Neural progenitor cell (in vitro differentiated cells): ENCODE measurements at regions not wholly inside any gene's neighbourhood (a gene's known extent, or its start where the extent isn't known, plus 50 kb on each side); places are given as distances from the start of the nearest gene placed in this dataset.

Experiments used
- DNase-seq: peaks from one replicate; pipeline ENCODE4 v3.0.0-alpha.2; 2016; ENCODE audit warnings: low spot score
- H2AFZ ChIP-seq: fragments of 200-600 bp; sonication (generic); replicated peaks from 2 replicates; pipeline ENCODE4 v1.6.1; 2016; ENCODE audit warnings: antibody characterized with exemption
- H3F3A ChIP-seq: fragments of 200-600 bp; sonication (generic); 2 replicates; pipeline ENCODE4 v1.6.1; 2016; ENCODE audit warnings: antibody characterized with exemption, low read depth
- H3K27ac ChIP-seq: fragments of 200-600 bp; sonication (generic); 2 replicates; pipeline ENCODE4 v1.5.1; 2016; ENCODE audit warnings: mild to moderate bottlenecking
- H3K27me3 ChIP-seq: fragments of 200-600 bp; sonication (generic); 2 replicates; pipeline ENCODE4 v1.6.1; 2016; ENCODE audit warnings: mild to moderate bottlenecking, moderate library complexity
- H3K36me3 ChIP-seq: fragments of 200-600 bp; sonication (generic); 2 replicates; pipeline ENCODE4 v1.5.1; 2016
- H3K4me1 ChIP-seq: fragments of 200-600 bp; sonication (generic); 2 replicates; pipeline ENCODE4 v1.6.1; 2016; ENCODE audit warnings: mixed run types
- H3K4me2 ChIP-seq: fragments of 200-600 bp; sonication (generic); 2 replicates; pipeline ENCODE4 v1.6.1; 2016
- H3K4me3 ChIP-seq: fragments of 200-600 bp; sonication (generic); 2 replicates; pipeline ENCODE4 v1.5.1; 2016
- H3K79me2 ChIP-seq: fragments of 200-600 bp; sonication (generic); 2 replicates; pipeline ENCODE4 v1.6.1; 2016; ENCODE audit warnings: low read depth
- H3K9ac ChIP-seq: fragments of 200-600 bp; sonication (generic); 2 replicates; pipeline ENCODE4 v1.6.1; 2016
- H3K9me3 ChIP-seq: fragments of 200-600 bp; sonication (generic); 2 replicates; pipeline ENCODE4 v1.5.1; 2016; ENCODE audit warnings: low read depth
- H4K20me1 ChIP-seq: fragments of 200-600 bp; sonication (generic); 2 replicates; pipeline ENCODE4 v1.6.1; 2016; ENCODE audit warnings: low read depth
- H3K27ac Mint-ChIP-seq: 3 replicates; pipeline ENCODE4 v1.8.0; 2021; ENCODE audit warnings: mixed read lengths
- H3K27me3 Mint-ChIP-seq: 2 replicates; pipeline ENCODE4 v1.8.0; 2022; ENCODE audit warnings: low read depth, mild to moderate bottlenecking, inconsistent platforms, moderate library complexity, mixed read lengths; ENCODE audit not compliant: insufficient read depth
- H3K36me3 Mint-ChIP-seq: 3 replicates; pipeline ENCODE4 v1.8.0; 2021; ENCODE audit warnings: mixed read lengths
- H3K4me1 Mint-ChIP-seq: 3 replicates; pipeline ENCODE4 v1.8.0; 2021; ENCODE audit warnings: mixed read lengths
- H3K4me3 Mint-ChIP-seq: 3 replicates; pipeline ENCODE4 v1.8.0; 2021; ENCODE audit warnings: mild to moderate bottlenecking, moderate library complexity, mixed read lengths
- H3K9me3 Mint-ChIP-seq: 3 replicates; pipeline ENCODE4 v1.8.0; 2020; ENCODE audit warnings: mixed read lengths
- CTCF ChIP-seq: fragments of 200-600 bp; sonication (generic); IDR thresholded peaks from 2 replicates; pipeline ENCODE4 v1.5.1; 2017; ENCODE audit warnings: antibody characterized with exemption, mild to moderate bottlenecking
- EZH2 ChIP-seq: fragments of 200-600 bp; sonication (generic); IDR thresholded peaks from 2 replicates; pipeline ENCODE4 v1.6.1; 2017; ENCODE audit warnings: antibody characterized with exemption, mild to moderate bottlenecking, moderate library complexity
- EZH2phosphoT487 ChIP-seq: fragments of 200-600 bp; sonication (generic); IDR thresholded peaks from 2 replicates; pipeline ENCODE4 v1.6.1; 2017; ENCODE audit warnings: antibody characterized with exemption

- Histone ChIP-seq H3K36me3 (no peaks in the 10 kb centered on the region), H3K27ac (no peak overlapping the region), H3K4me1 (no peaks in the 10 kb centered on the region), H3F3A (no peaks in the 10 kb centered on the region), H2AFZ (no peak overlapping the region), H3K4me2 (no peak overlapping the region), H3K9ac (no peak overlapping the region), H3K27me3 (no peaks in the 10 kb centered on the region), H4K20me1 (no peaks in the 10 kb centered on the region), H3K4me3 (no peak overlapping the region), H3K79me2 (no peaks in the 10 kb centered on the region), H3K9me3 (no peaks in the 10 kb centered on the region)
- TF ChIP-seq EZH2 (no peak), CTCF (no peak), EZH2phosphoT487 (no peak)
- Mint-ChIP-seq H3K27me3 (no peaks in the 10 kb centered on the region), H3K4me3 (no peak overlapping the region), H3K4me1 (peaks cover 50% of the 10 kb centered on the region), H3K36me3 (no peaks in the 10 kb centered on the region), H3K9me3 (no peaks in the 10 kb centered on the region), H3K27ac (no peak overlapping the region)
- no peak for DNase-seq
Measured at GRCh38 chr11:128331317-128331716, 256.0 kb downstream of the ETS1 start.

GRCh38 chr11:128330203-128330602 lies 257.2 kb downstream of the ETS1 start:
- Histone ChIP-seq H3F3A (no peaks in the 10 kb centered on the region), H3K27ac (no peak overlapping the region), H2AFZ (no peak overlapping the region), H3K79me2 (no peaks in the 10 kb centered on the region), H3K4me1 (no peaks in the 10 kb centered on the region), H3K36me3 (no peaks in the 10 kb centered on the region), H3K9ac (no peak overlapping the region), H4K20me1 (no peaks in the 10 kb centered on the region), H3K27me3 (no peaks in the 10 kb centered on the region), H3K4me2 (no peak overlapping the region), H3K9me3 (no peaks in the 10 kb centered on the region), H3K4me3 (no peak overlapping the region)
- no peak for TF ChIP-seq EZH2
- TF ChIP-seq CTCF, result no peak
- no peak for TF ChIP-seq EZH2phosphoT487
- Mint-ChIP-seq H3K4me1 (peaks cover 39% of the 10 kb centered on the region), H3K36me3 (no peaks in the 10 kb centered on the region), H3K4me3 (no peak overlapping the region), H3K27me3 (no peaks in the 10 kb centered on the region), H3K9me3 (no peaks in the 10 kb centered on the region), H3K27ac (no peak overlapping the region)
- no peak for DNase-seq

GRCh38 chr11:128328955-128329551 lies 258.3 kb downstream of the ETS1 start:
- H3K27ac Mint-ChIP-seq, result no peak overlapping the region

More at GRCh38 chr11:128328955-128329551, 258.3 kb downstream of the ETS1 start:
- no peaks in the 10 kb centered on the region for H3K27me3 ChIP-seq
- H2AFZ ChIP-seq, result no peak overlapping the region
- no peak overlapping the region for H3K9ac ChIP-seq
- peaks cover 2% of the 10 kb centered on the region for H3K27me3 Mint-ChIP-seq
- no peaks in the 10 kb centered on the region for H3K4me1 ChIP-seq
- H3K79me2 ChIP-seq, result no peaks in the 10 kb centered on the region
- no peak overlapping the region for H3K4me3 ChIP-seq
- H4K20me1 ChIP-seq, result no peaks in the 10 kb centered on the region
- H3K27ac ChIP-seq, result no peak overlapping the region
- TF ChIP-seq EZH2phosphoT487 (no peak), EZH2 (no peak), CTCF (no peak)
- no peak overlapping the region for H3K4me2 ChIP-seq
- H3K4me1 Mint-ChIP-seq, result peaks cover 30% of the 10 kb centered on the region
- no peaks in the 10 kb centered on the region for H3K9me3 Mint-ChIP-seq
- H3K36me3 Mint-ChIP-seq, result no peaks in the 10 kb centered on the region
- DNase-seq, result no peak
- no peak overlapping the region for H3K4me3 Mint-ChIP-seq
- H3K36me3 ChIP-seq, result no peaks in the 10 kb centered on the region
- H3F3A ChIP-seq, result no peaks in the 10 kb centered on the region
- no peaks in the 10 kb centered on the region for H3K9me3 ChIP-seq
